Psoas muscle (tissue), 7 donors: ENCODE measurements at regions not wholly inside any gene's neighbourhood (a gene's known extent, or its start where the extent isn't known, plus 50 kb on each side); places are given as distances from the start of the nearest gene placed in this dataset.

ENCODE experiments used
- ATAC-seq, 4 donors: fragments of 200-7000 bp; cut with Tn5 transposase; one replicate each; pipeline ENCODE4 v1.9.1; 2020; ENCODE audit warnings: moderate library complexity in 3 of 4, mild to moderate bottlenecking in 2 of 4
- DNase-seq, 2 donors: peaks; one replicate each; pipeline ENCODE4 v3.0.0-alpha.2; 2020
- H3K27ac ChIP-seq: fragments of 200-600 bp; one replicate; pipeline ENCODE4 v1.8.0; 2022
- H3K27me3 ChIP-seq, 3 donors: fragments of 200-600 bp in 1 of 3; one replicate each; pipeline versions ENCODE4 v1.6.1 to v1.8.0; 2013 to 2022; ENCODE audit warnings: low read length in 2 of 3, mild to moderate bottlenecking in 2 of 3, moderate library complexity in 1 of 3; ENCODE audit not compliant: insufficient read depth in 3 of 3
- H3K36me3 ChIP-seq, 2 donors: fragments of 200-600 bp in 1 of 2; one replicate each; pipeline versions ENCODE4 v1.6.1 to v1.8.0; 2013 to 2022; ENCODE audit warnings: low read depth in 1 of 2, mild to moderate bottlenecking in 1 of 2, moderate library complexity in 1 of 2; ENCODE audit not compliant: insufficient read depth in 1 of 2
- H3K4me1 ChIP-seq: fragments of 200-600 bp; one replicate; pipeline ENCODE4 v1.8.0; 2022
- H3K4me3 ChIP-seq: fragments of 200-600 bp; one replicate; pipeline ENCODE4 v1.8.0; 2022; ENCODE audit warnings: mild to moderate bottlenecking
- H3K9me3 ChIP-seq: fragments of 200-600 bp; one replicate; pipeline ENCODE4 v1.8.0; 2022
- WGBS, 3 donors: extraction: QIAGEN DNeasy Blood & Tissue Kit; methylation state at CpG; one replicate each; pipeline versions ENCODE4 v1.1.6 to v1.1.7; 2013; 5-methylcytosine and 5-hydroxymethylcytosine counted together
- intact Hi-C, 2 donors: fragments of 100-400 bp; cut with DNase I; formaldehyde crosslinking; loops; one replicate each; pipeline versions ENCODE4 v1.11.0 to v1.14.2; 2022
- TF ChIP-seq, protein P1 (sequence below): fragments of 200-600 bp; IDR thresholded peaks from one replicate; pipeline ENCODE4 v1.8.0; 2022; ENCODE audit warnings: antibody characterized with exemption
- donor health status: healthy with polysubstance abuse.
- donor health status: DM: no; HTN: no; CAD: no; lungs with moderate emphysema.
- donor health status: Bipolar disorder and iron deficiency.
- donor health status: healthy.
- donor health status: DM: yes; HTN: yes; CAD: no.
- donor health status: DM: no; HTN: no; CAD: no.
- donor health status: DM: yes; HTN: yes; CAD: no.

DNA sequence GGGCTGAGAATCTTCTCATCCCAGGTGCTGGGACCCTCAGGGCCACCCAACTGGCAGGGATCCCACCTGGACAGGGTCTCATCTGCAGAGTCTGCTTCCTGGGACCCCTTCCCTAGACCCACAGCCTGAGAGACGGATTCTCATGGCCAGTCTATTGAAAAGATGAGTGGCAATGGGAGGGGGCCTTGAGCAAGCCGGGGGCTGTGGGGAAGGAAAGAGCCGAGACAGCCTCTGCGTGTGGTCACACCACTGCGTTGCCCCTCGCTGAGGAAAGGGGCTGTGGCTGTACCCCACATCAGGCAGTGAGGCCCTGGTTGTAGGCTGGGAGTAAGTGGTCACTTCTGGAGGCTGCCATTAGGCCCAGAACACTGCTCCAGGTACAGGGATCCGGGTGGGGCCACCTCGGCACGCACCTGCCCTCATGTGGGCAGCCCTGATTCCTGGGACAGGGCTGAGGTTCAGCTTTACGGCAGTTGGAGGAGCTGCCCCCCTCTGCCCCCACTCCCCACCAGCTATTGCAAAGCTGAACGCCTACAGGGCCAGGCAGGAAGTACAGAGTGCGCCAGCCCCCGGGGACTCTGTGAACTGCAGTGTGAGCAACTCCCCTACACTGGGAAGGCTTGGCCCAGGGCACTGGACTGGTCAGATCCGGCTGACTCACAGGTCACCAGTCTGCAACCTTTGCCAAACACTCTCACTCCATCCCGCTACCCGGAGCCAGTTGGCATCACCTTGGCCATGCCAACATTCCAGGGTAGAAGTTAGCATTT, 106.9 kb downstream of the RIPK4 start:
- 58 to 61% (median 59%) methylated on average over 16 of the region's 16 CpGs for WGBS, 3 donors
- Histone ChIP-seq H3K27ac (no peak overlapping the region), H3K36me3 (no peaks in the 10 kb centered on the region), H3K27me3 (peaks cover 0 to 13% (median 10%) of the 10 kb centered on the region in 3 donors), H3K4me1 (no peaks in the 10 kb centered on the region), H3K9me3 (no peaks in the 10 kb centered on the region), H3K4me3 (no peak overlapping the region)
- DNase-seq = peak; percentile 43 to 74
- peak in 3 of 4 donors; percentile 40 to 73 (median 69) for ATAC-seq
- intact Hi-C loops = no loop called here
- TF ChIP-seq, protein P1, sequence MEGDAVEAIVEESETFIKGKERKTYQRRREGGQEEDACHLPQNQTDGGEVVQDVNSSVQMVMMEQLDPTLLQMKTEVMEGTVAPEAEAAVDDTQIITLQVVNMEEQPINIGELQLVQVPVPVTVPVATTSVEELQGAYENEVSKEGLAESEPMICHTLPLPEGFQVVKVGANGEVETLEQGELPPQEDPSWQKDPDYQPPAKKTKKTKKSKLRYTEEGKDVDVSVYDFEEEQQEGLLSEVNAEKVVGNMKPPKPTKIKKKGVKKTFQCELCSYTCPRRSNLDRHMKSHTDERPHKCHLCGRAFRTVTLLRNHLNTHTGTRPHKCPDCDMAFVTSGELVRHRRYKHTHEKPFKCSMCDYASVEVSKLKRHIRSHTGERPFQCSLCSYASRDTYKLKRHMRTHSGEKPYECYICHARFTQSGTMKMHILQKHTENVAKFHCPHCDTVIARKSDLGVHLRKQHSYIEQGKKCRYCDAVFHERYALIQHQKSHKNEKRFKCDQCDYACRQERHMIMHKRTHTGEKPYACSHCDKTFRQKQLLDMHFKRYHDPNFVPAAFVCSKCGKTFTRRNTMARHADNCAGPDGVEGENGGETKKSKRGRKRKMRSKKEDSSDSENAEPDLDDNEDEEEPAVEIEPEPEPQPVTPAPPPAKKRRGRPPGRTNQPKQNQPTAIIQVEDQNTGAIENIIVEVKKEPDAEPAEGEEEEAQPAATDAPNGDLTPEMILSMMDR = no peak

DNA sequence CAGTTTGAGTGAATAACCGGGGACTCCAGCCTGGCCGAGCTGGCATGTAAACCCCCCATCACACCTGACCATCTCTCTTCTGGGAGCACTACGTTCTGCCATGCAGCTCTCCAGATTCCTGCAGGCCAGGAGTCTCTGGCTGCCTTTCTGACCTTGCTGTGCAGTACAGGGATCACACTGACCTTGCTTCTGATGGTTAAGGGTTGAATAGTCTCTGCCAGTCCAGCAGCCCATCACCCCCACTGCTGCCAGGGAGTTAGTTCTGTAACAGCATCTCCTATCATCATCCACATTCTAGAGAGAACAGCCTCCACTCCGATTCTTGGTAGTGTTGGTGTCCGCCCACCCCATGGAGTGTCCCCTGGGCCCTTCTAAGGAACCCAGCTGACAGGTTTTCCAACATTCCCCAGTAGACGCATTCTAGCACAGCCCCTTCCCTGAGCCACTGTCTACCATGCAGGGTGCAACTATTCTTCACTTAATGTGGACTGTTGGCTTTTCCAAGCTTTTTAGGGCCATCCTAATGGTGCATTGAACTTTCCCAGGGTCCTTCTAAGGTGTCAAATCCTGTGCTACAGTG, 109.8 kb downstream of the RIPK4 start:
- WGBS, 3 donors = 86 to 94% (median 91%) methylated on average over 6 of the region's 6 CpGs
- Histone ChIP-seq H3K27ac (no peak overlapping the region), H3K27me3 (peaks cover 0 to 10% (median 8%) of the 10 kb centered on the region in 3 donors), H3K4me1 (no peaks in the 10 kb centered on the region), H3K9me3 (no peaks in the 10 kb centered on the region), H3K36me3 (no peaks in the 10 kb centered on the region), H3K4me3 (no peak overlapping the region)
- intact Hi-C loops = no loop called here
- TF ChIP-seq, protein P1 = no peak
- DNase-seq (no peak), ATAC-seq (no peak)

- H3K4me3 ChIP-seq = no peak overlapping the region
- H3K9me3 ChIP-seq = no peaks in the 10 kb centered on the region
- intact Hi-C loops = no loop called here
- H3K27me3 ChIP-seq = peaks cover 0 to 11% (median 3%) of the 10 kb centered on the region in 3 donors
- no peak for ATAC-seq
- no peak for DNase-seq
- 91 to 96% (median 93%) methylated on average over 4 of the region's 4 CpGs for WGBS, 3 donors
- no peaks in the 10 kb centered on the region for H3K4me1 ChIP-seq
- TF ChIP-seq, protein P1 = no peak
- H3K36me3 ChIP-seq = no peaks in the 10 kb centered on the region
- no peak overlapping the region for H3K27ac ChIP-seq
Measured at GRCh38 chr21:41655259-41655658, 111.6 kb downstream of the RIPK4 start.

DNA sequence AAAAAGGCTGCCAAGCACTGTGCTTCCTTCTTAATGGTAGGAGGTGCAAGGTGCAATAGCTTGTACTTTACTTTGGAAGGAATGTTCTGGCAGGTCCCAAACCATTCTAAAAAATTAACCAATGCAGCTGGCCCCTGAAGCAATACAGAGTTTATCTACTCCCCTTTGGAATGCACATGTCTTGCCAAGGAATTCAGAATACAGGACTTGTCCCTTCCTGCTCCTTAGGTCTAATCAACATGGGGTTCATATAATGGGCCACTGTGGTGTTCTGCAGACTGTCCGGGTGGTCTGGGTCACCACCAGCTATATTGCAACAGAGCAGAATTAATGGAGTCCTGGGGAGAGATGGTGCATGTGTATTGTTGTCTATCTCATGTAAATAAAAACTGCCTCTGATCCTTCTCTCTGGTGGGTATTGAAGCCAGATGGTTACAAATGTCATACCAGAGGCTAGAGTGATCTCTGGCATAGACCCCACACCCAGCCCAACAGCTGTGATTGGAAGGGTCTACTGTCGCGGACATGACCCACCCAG, 112.8 kb downstream of the RIPK4 start:
- intact Hi-C loops = no loop called here
- DNase-seq (no peak), ATAC-seq (peak in 3 of 4 donors; percentile 27 to 75 (median 50))
- H3K27ac ChIP-seq = no peak overlapping the region
- no peaks in the 10 kb centered on the region for H3K36me3 ChIP-seq
- H3K4me1 ChIP-seq = no peaks in the 10 kb centered on the region
- no peak overlapping the region for H3K4me3 ChIP-seq
- peaks cover 0 to 8% (median 3%) of the 10 kb centered on the region in 3 donors for H3K27me3 ChIP-seq
- WGBS, 3 donors = 27 to 32% (median 27%) methylated on average over 3 of the region's 3 CpGs
- TF ChIP-seq, protein P1 = no peak
- H3K9me3 ChIP-seq = no peaks in the 10 kb centered on the region
